Right lobe of liver (tissue), 4 donors: ENCODE measurements at regions not wholly inside any gene's neighbourhood (a gene's known extent, or its start where the extent isn't known, plus 50 kb on each side); places are given as distances from the start of the nearest gene placed in this dataset.

Experiments used
- CTCF ChIP-seq, 4 donors: fragments of 200-600 bp in 3 of 4; fragments of 450-650 bp in 1 of 4; IDR thresholded peaks; one replicate each; pipeline versions ENCODE4 v1.5.1 to v1.8.0; 2016 to 2022; ENCODE audit warnings: antibody characterized with exemption in 4 of 4, mild to moderate bottlenecking in 2 of 4
- POLR2A ChIP-seq: fragments of 450-650 bp; IDR thresholded peaks from one replicate; pipeline ENCODE4 v1.6.1; 2017; ENCODE audit warnings: antibody characterized with exemption, mild to moderate bottlenecking
- donor health status: DM: no; HTN: no; CAD: no.
- donor health status: DM: no; HTN: no; CAD: no.
- donor health status: DM: no; HTN: yes; CAD: no.

DNA sequence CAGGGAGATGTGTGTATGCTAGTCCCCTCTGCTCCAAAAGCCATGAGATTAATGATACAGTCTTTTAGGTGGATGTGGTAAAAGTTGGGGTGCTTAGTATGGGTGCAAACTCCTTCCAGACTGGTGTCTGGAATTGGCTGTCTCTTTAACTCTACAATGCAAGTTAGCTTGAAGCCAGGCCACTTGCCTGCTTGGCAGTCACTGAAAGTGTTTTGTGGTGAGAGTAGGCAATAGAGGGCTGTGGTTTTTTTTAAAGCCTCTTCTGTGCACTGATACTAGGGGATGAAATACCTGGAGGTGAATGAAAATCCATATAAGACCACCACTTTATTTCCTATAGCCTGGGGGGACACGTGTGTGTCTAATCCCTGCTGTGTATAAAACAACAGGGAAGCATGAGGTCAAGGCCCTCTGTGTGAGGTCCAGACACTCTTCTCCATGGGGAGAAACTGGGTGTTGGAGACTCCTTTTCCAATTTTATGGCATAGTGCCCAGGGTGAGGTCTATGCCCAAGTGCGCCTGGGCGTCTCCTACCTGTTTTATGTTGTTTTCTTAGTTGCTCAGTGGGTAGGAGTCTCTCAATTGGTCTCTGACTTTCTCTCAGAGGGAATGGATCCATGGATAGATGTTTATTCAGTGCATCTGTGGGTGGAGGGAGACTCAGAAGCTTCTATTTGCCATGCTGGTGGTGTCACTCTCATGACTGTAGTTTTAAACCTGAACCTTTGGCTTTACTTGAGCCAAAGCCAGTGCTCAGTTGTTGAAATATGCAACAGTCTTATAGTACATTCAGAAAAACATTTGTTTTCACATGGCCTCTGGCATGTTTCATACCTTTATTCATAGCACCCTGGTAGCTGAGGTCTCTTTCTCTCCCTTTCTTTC lies 327.8 kb upstream of the ATP11B start:
- TF ChIP-seq POLR2A (no peak), CTCF (IDR thresholded peaks at IDR 0.05) (no peak)
